ENCODE measurements at regions not wholly inside any gene's neighbourhood (a gene's known extent, or its start where the extent isn't known, plus 50 kb on each side); places are given as distances from the start of the nearest gene placed in this dataset.

DNA sequence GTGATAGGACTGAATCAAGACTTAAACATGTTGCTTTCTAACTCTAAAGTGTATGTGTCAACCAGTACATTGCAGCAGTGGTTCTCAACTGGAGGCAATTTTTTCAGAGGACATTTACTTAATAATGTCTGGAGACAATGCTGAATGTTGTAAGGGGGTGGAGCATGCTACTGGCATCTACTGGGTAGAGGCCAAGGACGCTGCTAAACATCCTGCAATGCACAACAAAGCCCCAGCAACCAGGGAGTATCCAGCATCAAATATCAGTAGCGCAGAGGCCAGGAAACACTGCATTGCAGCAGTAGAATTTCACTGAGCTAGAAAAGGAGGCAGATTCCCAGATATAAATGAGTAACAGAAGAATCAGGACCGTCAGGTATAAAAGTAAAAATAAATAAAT is 79.8 kb upstream of the GRM7 start:
- Histone ChIP-seq H3K36me3 (ENCODE audit: insufficient read depth, low read length) (no peaks in the 10 kb centered on the region), H2AFZ (ENCODE audit: low read depth, low read length) (no peak overlapping the region), H3K4me3 (ENCODE audit: insufficient read depth, low read depth, low read length) (no peak overlapping the region), H3K4me1 (ENCODE audit: insufficient read depth, low read length) (no peaks in the 10 kb centered on the region), H4K20me1 (ENCODE audit: insufficient read depth, low read length) (no peaks in the 10 kb centered on the region), H3K79me2 (ENCODE audit: insufficient read depth, low read length) (no peaks in the 10 kb centered on the region), H3K4me2 (ENCODE audit: low read length) (no peak overlapping the region), H3K27ac (ENCODE audit: low read depth, low read length) (no peak overlapping the region), H3K9me3 (ENCODE audit: insufficient read depth, low read depth, low read length) (no peaks in the 10 kb centered on the region), H3K9ac (ENCODE audit: low read length) (no peak overlapping the region), H3K27me3 (ENCODE audit: insufficient read depth, low read length) (no peaks in the 10 kb centered on the region)
- Mint-ChIP-seq H3K27ac (ENCODE audit: unreplicated experiment) (no peak overlapping the region), H3K4me3 (ENCODE audit: unreplicated experiment) (no peak overlapping the region), H3K27me3 (ENCODE audit: low read depth, unreplicated experiment) (no peaks in the 10 kb centered on the region), H3K36me3 (ENCODE audit: low read depth, unreplicated experiment) (no peaks in the 10 kb centered on the region), H3K9me3 (ENCODE audit: unreplicated experiment) (no peaks in the 10 kb centered on the region), H3K4me1 (ENCODE audit: low read depth, unreplicated experiment) (no peaks in the 10 kb centered on the region)
- peak; percentile 6 for DNase-seq (ENCODE audit: low read depth)
- FAIRE-seq, result no peak
- TF ChIP-seq, protein P1, sequence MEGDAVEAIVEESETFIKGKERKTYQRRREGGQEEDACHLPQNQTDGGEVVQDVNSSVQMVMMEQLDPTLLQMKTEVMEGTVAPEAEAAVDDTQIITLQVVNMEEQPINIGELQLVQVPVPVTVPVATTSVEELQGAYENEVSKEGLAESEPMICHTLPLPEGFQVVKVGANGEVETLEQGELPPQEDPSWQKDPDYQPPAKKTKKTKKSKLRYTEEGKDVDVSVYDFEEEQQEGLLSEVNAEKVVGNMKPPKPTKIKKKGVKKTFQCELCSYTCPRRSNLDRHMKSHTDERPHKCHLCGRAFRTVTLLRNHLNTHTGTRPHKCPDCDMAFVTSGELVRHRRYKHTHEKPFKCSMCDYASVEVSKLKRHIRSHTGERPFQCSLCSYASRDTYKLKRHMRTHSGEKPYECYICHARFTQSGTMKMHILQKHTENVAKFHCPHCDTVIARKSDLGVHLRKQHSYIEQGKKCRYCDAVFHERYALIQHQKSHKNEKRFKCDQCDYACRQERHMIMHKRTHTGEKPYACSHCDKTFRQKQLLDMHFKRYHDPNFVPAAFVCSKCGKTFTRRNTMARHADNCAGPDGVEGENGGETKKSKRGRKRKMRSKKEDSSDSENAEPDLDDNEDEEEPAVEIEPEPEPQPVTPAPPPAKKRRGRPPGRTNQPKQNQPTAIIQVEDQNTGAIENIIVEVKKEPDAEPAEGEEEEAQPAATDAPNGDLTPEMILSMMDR (IDR thresholded peaks at IDR 0.05; ENCODE audit: insufficient read depth, low read depth, low read length), result no peak
- no peak for TF ChIP-seq EZH2 (IDR thresholded peaks at IDR 0.05; ENCODE audit: insufficient read depth, low read length)

GRCh38 chr3:6785726-6786125 is 75.2 kb upstream of the GRM7 start:
- Histone ChIP-seq H3K4me2 (ENCODE audit: low read length) (no peak overlapping the region), H3K79me2 (ENCODE audit: insufficient read depth, low read length) (no peaks in the 10 kb centered on the region), H3K27me3 (ENCODE audit: insufficient read depth, low read length) (no peaks in the 10 kb centered on the region), H3K36me3 (ENCODE audit: insufficient read depth, low read length) (no peaks in the 10 kb centered on the region), H3K9me3 (ENCODE audit: insufficient read depth, low read depth, low read length) (no peaks in the 10 kb centered on the region), H3K9ac (ENCODE audit: low read length) (no peak overlapping the region), H2AFZ (ENCODE audit: low read depth, low read length) (no peak overlapping the region), H3K4me1 (ENCODE audit: insufficient read depth, low read length) (no peaks in the 10 kb centered on the region), H3K4me3 (ENCODE audit: insufficient read depth, low read depth, low read length) (no peak overlapping the region), H3K27ac (ENCODE audit: low read depth, low read length) (no peak overlapping the region), H4K20me1 (ENCODE audit: insufficient read depth, low read length) (no peaks in the 10 kb centered on the region)
- FAIRE-seq (no peak), DNase-seq (ENCODE audit: low read depth) (peak; percentile 60)
- TF ChIP-seq, protein P1 (IDR thresholded peaks at IDR 0.05; ENCODE audit: insufficient read depth, low read depth, low read length), result no peak
- no peak for TF ChIP-seq EZH2 (IDR thresholded peaks at IDR 0.05; ENCODE audit: insufficient read depth, low read length)
- Mint-ChIP-seq H3K4me3 (ENCODE audit: unreplicated experiment) (no peak overlapping the region), H3K4me1 (ENCODE audit: low read depth, unreplicated experiment) (no peaks in the 10 kb centered on the region), H3K36me3 (ENCODE audit: low read depth, unreplicated experiment) (no peaks in the 10 kb centered on the region), H3K27me3 (ENCODE audit: low read depth, unreplicated experiment) (no peaks in the 10 kb centered on the region), H3K9me3 (ENCODE audit: unreplicated experiment) (no peaks in the 10 kb centered on the region), H3K27ac (ENCODE audit: unreplicated experiment) (no peak overlapping the region)

GRCh38 chr3:6791161-6791560 is 69.8 kb upstream of the GRM7 start:
- peak; percentile 18 for DNase-seq (ENCODE audit: low read depth)
- Histone ChIP-seq H3K9ac (ENCODE audit: low read length) (no peak overlapping the region), H3K4me3 (ENCODE audit: insufficient read depth, low read depth, low read length) (no peak overlapping the region), H3K4me2 (ENCODE audit: low read length) (no peak overlapping the region), H3K27ac (ENCODE audit: low read depth, low read length) (no peak overlapping the region), H3K9me3 (ENCODE audit: insufficient read depth, low read depth, low read length) (no peaks in the 10 kb centered on the region), H3K79me2 (ENCODE audit: insufficient read depth, low read length) (no peaks in the 10 kb centered on the region), H3K27me3 (ENCODE audit: insufficient read depth, low read length) (no peaks in the 10 kb centered on the region), H3K4me1 (ENCODE audit: insufficient read depth, low read length) (no peaks in the 10 kb centered on the region), H2AFZ (ENCODE audit: low read depth, low read length) (no peak overlapping the region), H3K36me3 (ENCODE audit: insufficient read depth, low read length) (no peaks in the 10 kb centered on the region), H4K20me1 (ENCODE audit: insufficient read depth, low read length) (no peaks in the 10 kb centered on the region)
- Mint-ChIP-seq H3K27me3 (ENCODE audit: low read depth, unreplicated experiment) (no peaks in the 10 kb centered on the region), H3K27ac (ENCODE audit: unreplicated experiment) (no peak overlapping the region), H3K4me1 (ENCODE audit: low read depth, unreplicated experiment) (no peaks in the 10 kb centered on the region), H3K9me3 (ENCODE audit: unreplicated experiment) (peaks cover 2% of the 10 kb centered on the region), H3K4me3 (ENCODE audit: unreplicated experiment) (no peak overlapping the region), H3K36me3 (ENCODE audit: low read depth, unreplicated experiment) (no peaks in the 10 kb centered on the region)
- TF ChIP-seq EZH2 (IDR thresholded peaks at IDR 0.05; ENCODE audit: insufficient read depth, low read length), result no peak
- TF ChIP-seq, protein P1 (IDR thresholded peaks at IDR 0.05; ENCODE audit: insufficient read depth, low read depth, low read length), result peak; percentile 26
- FAIRE-seq, result no peak
